PFSK-1 (cell line): ENCODE measurements at regions not wholly inside any gene's neighbourhood (a gene's known extent, or its start where the extent isn't known, plus 50 kb on each side); places are given as distances from the start of the nearest gene placed in this dataset.

Experiments
- FOXP2 ChIP-seq: optimal IDR thresholded peaks from 2 replicates; pipeline ENCODE3; 2011; ENCODE audit warnings: borderline replicate concordance, control low read depth, inconsistent platforms; ENCODE audit not compliant: insufficient read depth; ENCODE audit errors: extremely low read length, extremely low read depth
- POLR2AphosphoS5 ChIP-seq: IDR thresholded peaks from 2 replicates; pipeline ENCODE4 v1.6.1; 2012; ENCODE audit warnings: low read depth, mild to moderate bottlenecking, control low read depth, low read length, moderate library complexity
- REST ChIP-seq, 2 experiments: IDR thresholded peaks; 2 replicates each; pipeline versions ENCODE4 v1.6.1 to v1.8.0; 2011 to 2012; ENCODE audit warnings: low read depth in 2 of 2, low read length in 2 of 2, control low read depth in 1 of 2, inconsistent platforms in 1 of 2, mild to moderate bottlenecking in 1 of 2, moderate library complexity in 1 of 2; ENCODE audit not compliant: insufficient read depth in 1 of 2
- SIN3A ChIP-seq: IDR thresholded peaks from 2 replicates; pipeline ENCODE4 v1.6.1; 2012; ENCODE audit warnings: mild to moderate bottlenecking, low read length, moderate library complexity, borderline replicate concordance; ENCODE audit not compliant: insufficient read depth
- TAF1 ChIP-seq: IDR thresholded peaks from 2 replicates; pipeline ENCODE4 v1.6.1; 2012; ENCODE audit warnings: low read length, control low read depth, borderline replicate concordance; ENCODE audit not compliant: insufficient read depth

DNA sequence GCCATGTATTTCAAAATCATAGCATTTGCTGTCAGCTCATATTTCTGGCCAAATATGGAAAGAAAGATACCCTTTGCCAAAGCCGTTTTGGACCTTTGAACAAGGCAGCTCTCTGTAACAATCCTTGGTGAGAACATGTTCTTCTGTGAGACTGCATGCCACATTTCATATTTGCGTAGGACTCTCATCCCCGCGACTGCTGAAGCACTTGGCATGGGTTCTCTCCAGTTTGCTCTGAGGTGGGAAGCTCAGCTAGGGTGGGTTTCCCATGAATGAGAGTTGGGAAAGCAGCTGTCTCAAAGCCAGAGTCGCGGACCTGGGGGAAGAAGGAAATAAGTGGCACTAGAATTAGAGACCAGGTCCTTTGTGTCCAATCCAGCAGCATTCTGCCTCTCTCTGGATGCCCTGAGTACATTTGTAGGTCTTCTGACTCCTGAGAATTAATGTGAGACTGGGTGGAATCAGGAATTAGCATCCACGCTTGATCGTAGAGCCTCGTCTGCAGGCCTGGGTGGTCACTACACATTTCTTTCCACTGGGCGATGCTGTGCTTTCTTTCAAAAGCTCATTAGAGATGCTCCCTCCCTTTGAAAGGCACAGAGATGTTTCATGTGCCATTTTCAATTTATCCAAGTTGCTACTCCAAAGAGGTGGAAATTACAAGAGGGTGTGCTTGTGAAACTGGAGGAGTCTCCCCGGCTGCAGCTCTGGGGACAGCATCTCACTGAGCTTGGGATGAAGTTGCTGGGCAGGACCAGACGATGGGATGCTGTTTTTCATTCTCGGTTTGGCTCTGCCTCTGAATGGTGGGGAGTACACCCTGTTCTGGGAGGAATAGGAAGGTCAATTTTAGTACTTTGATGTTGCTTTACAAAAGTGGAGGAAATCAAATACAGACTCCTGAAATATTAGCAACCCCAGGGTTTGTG, 197.2 kb downstream of the GADD45G start:
- no peak for TF ChIP-seq SIN3A
- TF ChIP-seq POLR2AphosphoS5 = no peak
- no peak for TF ChIP-seq TAF1
- TF ChIP-seq FOXP2 = no peak
- TF ChIP-seq REST (IDR thresholded peaks at IDR 0.05; ENCODE audit: insufficient read depth in 1 of 2, low read depth in 2 of 2, low read length in 2 of 2) = no peak

DNA sequence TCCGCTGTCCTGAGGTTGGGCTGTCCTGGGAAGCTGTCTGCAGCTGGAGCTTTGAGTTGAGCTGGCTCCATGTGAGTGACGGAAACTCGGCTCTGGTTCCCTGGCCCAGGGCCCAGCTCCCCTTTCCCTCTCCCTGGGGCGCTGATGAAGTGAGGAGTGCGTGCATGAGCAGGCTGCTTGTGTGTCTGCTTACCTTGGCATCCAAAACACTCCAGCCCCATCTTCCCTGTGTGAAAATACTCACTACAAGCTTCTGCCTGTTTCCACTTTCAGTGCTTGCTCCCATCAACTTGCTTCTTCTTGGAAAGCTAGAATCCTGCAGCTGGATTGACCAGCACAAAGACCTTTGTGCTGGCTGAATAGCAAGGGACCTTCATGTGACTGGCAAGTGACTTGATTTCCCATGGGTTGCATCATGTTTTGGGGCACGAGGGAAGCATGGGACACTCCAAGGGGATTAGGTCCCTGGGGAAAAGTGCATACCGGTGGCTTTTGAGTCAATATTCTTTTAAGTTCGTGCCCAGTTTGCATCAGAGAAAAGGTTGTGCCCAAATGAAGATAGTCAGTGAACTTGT, 198.1 kb downstream of the GADD45G start:
- TF ChIP-seq FOXP2 = no peak
- TF ChIP-seq REST (IDR thresholded peaks at IDR 0.05; ENCODE audit: insufficient read depth in 1 of 2, low read depth in 2 of 2, low read length in 2 of 2) = no peak
- no peak for TF ChIP-seq POLR2AphosphoS5
- TF ChIP-seq TAF1 = no peak
- TF ChIP-seq SIN3A = no peak

GRCh38 chr9:89803403-89803802, 198.6 kb downstream of the GADD45G start:
- no peak for TF ChIP-seq REST (IDR thresholded peaks at IDR 0.05; ENCODE audit: insufficient read depth in 1 of 2, low read depth in 2 of 2, low read length in 2 of 2)
- TF ChIP-seq POLR2AphosphoS5 = no peak
- no peak for TF ChIP-seq SIN3A
- TF ChIP-seq TAF1 = no peak
- no peak for TF ChIP-seq FOXP2

GRCh38 chr9:89804766-89805531, 200.1 kb downstream of the GADD45G start:
- no peak for TF ChIP-seq FOXP2
- TF ChIP-seq POLR2AphosphoS5 = no peak
- TF ChIP-seq REST (IDR thresholded peaks at IDR 0.05; ENCODE audit: insufficient read depth in 1 of 2, low read depth in 2 of 2, low read length in 2 of 2) = no peak
- TF ChIP-seq TAF1 = no peak
